ENCODE measurements at regions not wholly inside any gene's neighbourhood (a gene's known extent, or its start where the extent isn't known, plus 50 kb on each side); places are given as distances from the start of the nearest gene placed in this dataset.

DNA sequence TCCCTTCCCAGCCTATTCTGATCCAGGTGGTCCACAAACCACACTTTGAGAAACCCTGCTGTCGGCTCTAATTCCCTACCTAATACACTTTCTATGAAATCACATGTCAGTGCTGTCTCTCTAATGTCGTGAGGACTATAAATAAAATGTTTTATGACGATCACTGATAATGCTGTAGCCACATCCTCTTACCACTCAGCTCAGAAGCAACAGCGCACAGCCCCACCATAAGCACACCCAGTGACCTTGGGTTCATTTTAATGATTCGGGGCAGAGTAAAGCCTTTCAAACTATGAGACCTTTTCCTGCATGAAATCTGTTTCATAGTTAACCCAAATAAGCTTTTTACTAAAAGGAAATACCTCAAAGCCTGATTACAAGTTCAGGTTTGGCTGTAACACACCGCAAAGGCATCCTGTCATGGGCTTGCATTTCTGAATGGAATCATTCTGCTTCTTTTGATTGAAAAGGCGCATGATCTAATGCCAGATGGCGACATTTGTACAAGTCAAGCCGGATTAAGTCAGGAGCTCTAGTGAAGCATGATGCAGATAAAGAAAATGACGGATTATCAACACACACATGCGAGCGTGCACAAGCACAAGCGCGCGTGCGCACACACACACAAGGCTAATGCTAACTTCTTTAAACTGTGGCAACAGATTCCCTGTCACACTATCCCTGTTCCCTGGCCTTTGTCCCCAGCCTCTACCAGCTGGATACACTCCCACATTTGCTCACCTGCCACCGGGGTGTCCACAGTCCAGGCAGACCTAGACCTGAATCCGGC is 180.5 kb upstream of the PDE1C start:
- peaks cover 7% of the 10 kb centered on the region for H3K4me1 Mint-ChIP-seq
- no peaks in the 10 kb centered on the region for H3K9me3 Mint-ChIP-seq
- no peak overlapping the region for H3K4me3 Mint-ChIP-seq
- peaks cover 12% of the 10 kb centered on the region for H3K27me3 Mint-ChIP-seq (ENCODE audit: low read depth)
- TF ChIP-seq, protein P1, sequence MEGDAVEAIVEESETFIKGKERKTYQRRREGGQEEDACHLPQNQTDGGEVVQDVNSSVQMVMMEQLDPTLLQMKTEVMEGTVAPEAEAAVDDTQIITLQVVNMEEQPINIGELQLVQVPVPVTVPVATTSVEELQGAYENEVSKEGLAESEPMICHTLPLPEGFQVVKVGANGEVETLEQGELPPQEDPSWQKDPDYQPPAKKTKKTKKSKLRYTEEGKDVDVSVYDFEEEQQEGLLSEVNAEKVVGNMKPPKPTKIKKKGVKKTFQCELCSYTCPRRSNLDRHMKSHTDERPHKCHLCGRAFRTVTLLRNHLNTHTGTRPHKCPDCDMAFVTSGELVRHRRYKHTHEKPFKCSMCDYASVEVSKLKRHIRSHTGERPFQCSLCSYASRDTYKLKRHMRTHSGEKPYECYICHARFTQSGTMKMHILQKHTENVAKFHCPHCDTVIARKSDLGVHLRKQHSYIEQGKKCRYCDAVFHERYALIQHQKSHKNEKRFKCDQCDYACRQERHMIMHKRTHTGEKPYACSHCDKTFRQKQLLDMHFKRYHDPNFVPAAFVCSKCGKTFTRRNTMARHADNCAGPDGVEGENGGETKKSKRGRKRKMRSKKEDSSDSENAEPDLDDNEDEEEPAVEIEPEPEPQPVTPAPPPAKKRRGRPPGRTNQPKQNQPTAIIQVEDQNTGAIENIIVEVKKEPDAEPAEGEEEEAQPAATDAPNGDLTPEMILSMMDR (IDR thresholded peaks at IDR 0.05; ENCODE audit: unreplicated experiment) = no peak
- no peak overlapping the region for H3K27ac Mint-ChIP-seq
- DNase-seq (ENCODE audit: low spot score in 2 of 2, unreplicated experiment in 2 of 2) = no peak
- H3K36me3 Mint-ChIP-seq = no peaks in the 10 kb centered on the region

DNA sequence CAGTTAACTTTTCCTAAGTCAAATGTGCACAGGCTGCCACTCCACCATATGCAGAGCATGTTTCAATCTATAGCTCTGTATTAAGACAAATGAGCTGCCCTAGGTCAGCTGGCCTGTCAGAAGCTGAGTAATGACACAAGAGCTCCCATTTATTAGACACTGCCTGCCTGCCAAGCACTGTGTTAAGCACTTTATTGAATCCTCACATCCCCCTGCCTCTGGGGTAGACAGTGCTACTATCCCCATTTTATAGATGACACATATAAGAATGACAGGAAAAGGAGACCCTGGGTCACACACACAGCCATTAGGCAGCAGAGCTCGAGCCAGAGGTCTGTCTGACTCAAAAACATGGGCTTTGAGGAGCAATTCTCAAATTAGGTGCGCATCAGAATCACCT is 179.8 kb upstream of the PDE1C start:
- H3K9me3 Mint-ChIP-seq = no peaks in the 10 kb centered on the region
- no peak overlapping the region for H3K27ac Mint-ChIP-seq
- H3K27me3 Mint-ChIP-seq (ENCODE audit: low read depth) = peaks cover 17% of the 10 kb centered on the region
- H3K4me3 Mint-ChIP-seq = no peak overlapping the region
- H3K36me3 Mint-ChIP-seq = no peaks in the 10 kb centered on the region
- H3K4me1 Mint-ChIP-seq = peaks cover 7% of the 10 kb centered on the region
- TF ChIP-seq, protein P1 (IDR thresholded peaks at IDR 0.05; ENCODE audit: unreplicated experiment) = no peak
- no peak for DNase-seq (ENCODE audit: low spot score in 2 of 2, unreplicated experiment in 2 of 2)

DNA sequence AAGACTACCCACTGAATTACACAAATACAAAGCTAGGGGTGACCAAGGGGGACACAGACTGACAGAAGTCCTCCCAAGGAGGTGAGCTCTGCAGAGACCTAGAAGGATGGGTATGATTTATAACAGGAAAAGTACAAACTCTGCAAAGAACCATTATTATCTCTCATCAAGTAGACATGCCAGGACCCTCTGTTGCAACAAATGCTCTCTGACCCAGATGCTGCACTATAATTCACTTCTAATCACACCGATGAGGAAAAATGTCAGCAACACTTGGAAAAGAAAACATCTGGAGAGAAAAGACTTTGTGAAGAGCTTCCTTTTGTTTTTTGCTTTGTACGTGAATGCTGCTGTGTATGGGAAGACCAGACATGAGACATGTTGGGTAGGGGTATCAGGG is 178.3 kb upstream of the PDE1C start:
- no peaks in the 10 kb centered on the region for H3K36me3 Mint-ChIP-seq
- peaks cover 7% of the 10 kb centered on the region for H3K4me1 Mint-ChIP-seq
- H3K4me3 Mint-ChIP-seq = no peak overlapping the region
- no peaks in the 10 kb centered on the region for H3K9me3 Mint-ChIP-seq
- H3K27ac Mint-ChIP-seq = no peak overlapping the region
- TF ChIP-seq, protein P1 (IDR thresholded peaks at IDR 0.05; ENCODE audit: unreplicated experiment) = no peak
- DNase-seq (ENCODE audit: low spot score in 2 of 2, unreplicated experiment in 2 of 2) = no peak
- H3K27me3 Mint-ChIP-seq (ENCODE audit: low read depth) = peaks cover 18% of the 10 kb centered on the region

DNA sequence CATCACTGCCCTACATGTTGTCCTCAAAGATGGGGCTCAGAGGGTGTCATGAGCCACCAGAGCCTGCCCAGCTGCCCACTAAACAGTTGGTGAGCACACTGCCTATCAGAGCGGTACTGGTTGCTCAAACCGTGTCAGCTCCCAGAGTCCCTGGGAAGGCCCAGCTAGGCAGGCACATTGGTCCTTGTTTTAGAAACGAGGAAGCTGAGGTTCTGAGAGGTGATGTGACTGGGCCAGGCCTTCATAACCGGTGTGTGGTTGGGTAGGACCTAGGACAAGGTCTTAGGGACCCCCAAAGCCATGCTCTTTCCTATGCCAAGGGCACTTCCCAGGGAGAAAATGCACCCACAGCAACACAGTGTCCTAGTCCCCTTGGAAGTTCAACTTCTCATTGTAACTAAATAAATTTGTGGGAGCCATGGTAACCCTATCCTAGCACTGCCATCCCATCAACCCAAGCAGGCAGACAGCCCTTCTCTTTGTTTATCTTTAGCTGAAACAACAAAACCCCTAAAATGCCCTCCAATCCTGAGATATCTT is 174.7 kb upstream of the PDE1C start:
- Mint-ChIP-seq H3K4me1 (peaks cover 3% of the 10 kb centered on the region), H3K9me3 (no peaks in the 10 kb centered on the region), H3K36me3 (no peaks in the 10 kb centered on the region), H3K27ac (no peak overlapping the region), H3K4me3 (no peak overlapping the region), H3K27me3 (ENCODE audit: low read depth) (peaks cover 14% of the 10 kb centered on the region)
- TF ChIP-seq, protein P1 (IDR thresholded peaks at IDR 0.05; ENCODE audit: unreplicated experiment) = no peak
- DNase-seq (ENCODE audit: low spot score in 2 of 2, unreplicated experiment in 2 of 2) = no peak

DNA sequence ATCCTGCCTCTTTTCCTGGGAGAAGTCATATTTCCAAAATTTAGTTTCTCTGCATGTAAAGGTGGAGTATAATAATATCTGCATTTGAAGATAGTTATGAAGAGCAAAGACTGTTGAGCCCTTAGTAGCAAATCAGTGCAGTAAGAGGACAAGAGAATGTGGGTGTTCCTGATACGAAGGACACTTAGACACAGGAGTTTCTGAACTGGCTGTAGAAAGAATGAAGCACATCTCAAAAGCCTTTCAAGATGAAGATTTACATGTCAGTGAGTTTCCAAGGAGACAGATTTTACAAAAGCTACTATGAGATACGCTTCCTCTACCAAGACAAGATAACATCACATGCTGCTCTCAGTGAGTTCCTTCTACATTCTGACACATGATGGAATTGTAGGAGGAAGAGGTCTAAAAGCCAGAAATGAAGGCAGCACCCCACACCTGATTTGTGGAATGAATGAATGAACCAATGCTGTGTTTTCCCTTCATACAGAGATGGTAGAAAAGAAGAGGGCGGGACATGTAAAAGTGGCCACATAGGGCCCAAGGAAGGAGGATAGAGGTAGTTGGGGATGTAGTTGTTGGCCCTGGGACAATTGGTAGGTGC is 173.6 kb upstream of the PDE1C start:
- TF ChIP-seq, protein P1 (IDR thresholded peaks at IDR 0.05; ENCODE audit: unreplicated experiment) = no peak
- Mint-ChIP-seq H3K27me3 (ENCODE audit: low read depth) (peaks cover 16% of the 10 kb centered on the region), H3K9me3 (no peaks in the 10 kb centered on the region), H3K36me3 (no peaks in the 10 kb centered on the region), H3K27ac (no peak overlapping the region), H3K4me3 (no peak overlapping the region), H3K4me1 (peaks cover 3% of the 10 kb centered on the region)
- DNase-seq (ENCODE audit: low spot score in 2 of 2, unreplicated experiment in 2 of 2) = no peak

Measured in mesothelial cell of epicardium (in vitro differentiated cells).